NT2/D1 (cell line): ENCODE measurements at regions not wholly inside any gene's neighbourhood (a gene's known extent, or its start where the extent isn't known, plus 50 kb on each side); places are given as distances from the start of the nearest gene placed in this dataset.

Experiments used
- SUZ12 ChIP-seq: IDR thresholded peaks from 2 replicates; pipeline ENCODE4 v1.6.1; 2011; ENCODE audit not compliant: insufficient read length, insufficient read depth; ENCODE audit errors: extremely low read depth
- YY1 ChIP-seq: IDR thresholded peaks from 2 replicates; pipeline ENCODE4 v1.6.1; 2011; ENCODE audit not compliant: insufficient read length, insufficient read depth
- ZNF274 ChIP-seq: IDR thresholded peaks from 2 replicates; pipeline ENCODE4 v1.6.1; 2011; ENCODE audit warnings: mild to moderate bottlenecking, low read depth, low read length

DNA sequence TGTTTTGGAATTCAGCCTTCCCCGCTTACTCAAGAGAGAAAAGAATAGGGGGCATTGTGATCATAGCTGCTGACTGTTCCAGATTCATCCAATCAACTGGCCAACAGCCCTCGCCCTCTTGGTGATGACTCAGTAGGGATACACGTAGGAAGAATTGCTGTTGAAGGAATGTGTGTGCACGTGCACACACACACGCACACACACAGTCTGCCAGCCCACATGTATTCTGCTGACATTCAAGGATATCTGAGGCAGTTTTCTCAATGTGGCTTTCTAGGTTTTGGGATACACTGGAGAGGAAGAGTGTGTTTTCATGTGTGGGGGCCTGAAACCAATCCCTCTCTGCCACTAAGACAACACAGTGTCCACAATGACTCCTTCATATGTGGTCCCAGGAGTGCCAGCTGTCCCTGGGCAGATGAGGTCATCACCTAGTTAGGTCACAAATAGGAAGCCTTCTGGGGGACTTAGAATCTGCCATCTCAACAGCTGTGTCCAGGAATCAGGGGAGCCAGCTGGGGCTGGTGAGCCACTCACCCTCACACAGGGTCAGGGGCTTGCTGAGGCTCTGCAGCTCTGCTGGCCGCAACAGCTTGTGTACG is 352.6 kb downstream of the SS18 start:
- TF ChIP-seq ZNF274 (no peak), YY1 (no peak), SUZ12 (no peak)
